GM19324 (cell line): ENCODE measurements at regions not wholly inside any gene's neighbourhood (a gene's known extent, or its start where the extent isn't known, plus 50 kb on each side); places are given as distances from the start of the nearest gene placed in this dataset.
"Not testable (repeated sequence)": the region's sequence is repeated elsewhere in the genome, so short reads cannot be mapped to it uniquely, and the experiment has no call there.

ENCODE experiments used
- ATAC-seq: cut with Tn5 transposase; IDR thresholded peaks from one replicate; pipeline ENCODE4 v1.9.1; 2021; ENCODE audit warnings: mild to moderate bottlenecking, moderate library complexity; ENCODE audit not compliant: unreplicated experiment, low FRiP score

DNA sequence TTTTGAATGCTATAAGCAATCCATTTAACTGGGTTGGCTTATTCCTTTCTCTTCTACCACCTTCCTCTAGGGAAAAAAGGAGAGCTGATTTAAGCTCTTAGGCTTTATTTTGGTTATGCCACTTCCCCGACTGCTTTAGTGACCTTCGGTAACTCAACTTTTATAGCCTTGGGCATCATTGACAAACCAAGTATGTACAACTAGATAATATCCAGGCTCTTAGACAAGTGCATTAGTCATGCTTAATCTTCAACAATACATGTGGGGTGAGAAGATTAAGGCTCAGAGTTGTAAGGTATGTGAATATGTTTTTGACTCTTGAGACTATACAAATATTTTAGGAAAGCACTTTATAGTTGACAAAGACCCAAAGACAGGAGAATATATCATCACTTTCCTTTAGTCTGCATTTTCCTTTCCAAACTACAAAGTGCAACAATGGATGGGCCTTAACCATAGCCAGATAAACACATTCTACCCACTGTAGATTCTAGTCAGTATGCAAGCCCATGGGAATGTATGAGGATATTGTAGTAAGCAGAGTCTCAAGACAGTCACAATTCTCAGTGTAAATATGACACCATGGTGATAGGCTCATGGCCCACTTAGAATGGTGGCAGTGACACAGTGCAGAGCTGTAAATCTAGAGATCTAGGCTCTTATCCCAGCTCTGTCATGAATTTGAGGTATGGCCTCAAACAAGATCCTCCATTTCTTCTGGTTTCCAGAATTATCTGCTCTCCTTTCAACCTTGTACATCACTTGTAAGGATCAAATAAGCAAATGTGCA is 1117.3 kb downstream of the SORCS3 start:
- ATAC-seq = no peak

- ATAC-seq = no peak
Observed at GRCh38 chr10:105757302-105757701, 1116.2 kb downstream of the SORCS3 start.

DNA sequence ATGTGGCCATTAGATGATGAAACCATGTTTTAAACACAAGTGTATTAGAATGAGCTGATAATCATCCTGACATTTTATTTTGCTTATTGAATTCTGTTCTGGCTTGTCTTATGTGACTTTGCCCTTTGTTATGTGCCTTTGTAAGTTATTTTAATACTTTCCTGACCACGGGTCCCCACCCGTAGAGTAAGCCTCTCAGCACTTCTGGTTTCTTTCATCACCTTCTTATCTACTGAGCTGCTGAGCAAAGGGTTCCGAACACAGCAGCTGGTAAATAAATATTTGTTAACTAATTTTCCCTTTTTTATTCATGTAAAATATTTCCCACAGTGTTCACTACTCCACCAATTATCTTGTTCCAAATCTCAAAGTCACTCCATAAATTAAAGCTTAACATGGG is 1115.3 kb downstream of the SORCS3 start:
- ATAC-seq = no peak

DNA sequence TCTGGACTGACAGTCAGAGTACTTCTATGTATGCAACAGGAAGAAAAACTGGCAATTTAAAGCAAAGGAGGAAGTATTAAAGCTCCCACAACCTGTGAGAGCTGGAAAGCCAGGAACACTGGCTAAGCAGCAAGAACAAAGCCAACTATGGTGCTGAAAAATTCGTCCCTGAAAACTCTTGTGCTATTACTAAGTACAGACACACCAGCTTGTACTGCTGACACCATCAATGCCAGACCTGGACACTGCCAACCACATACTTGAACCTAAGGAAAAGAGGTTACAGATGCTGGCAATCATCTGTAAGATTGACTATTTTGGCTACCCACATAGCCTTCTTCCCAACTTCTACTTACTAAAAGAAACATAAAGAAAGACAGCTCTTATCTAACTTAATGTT is 1110.6 kb downstream of the SORCS3 start:
- no peak for ATAC-seq

DNA sequence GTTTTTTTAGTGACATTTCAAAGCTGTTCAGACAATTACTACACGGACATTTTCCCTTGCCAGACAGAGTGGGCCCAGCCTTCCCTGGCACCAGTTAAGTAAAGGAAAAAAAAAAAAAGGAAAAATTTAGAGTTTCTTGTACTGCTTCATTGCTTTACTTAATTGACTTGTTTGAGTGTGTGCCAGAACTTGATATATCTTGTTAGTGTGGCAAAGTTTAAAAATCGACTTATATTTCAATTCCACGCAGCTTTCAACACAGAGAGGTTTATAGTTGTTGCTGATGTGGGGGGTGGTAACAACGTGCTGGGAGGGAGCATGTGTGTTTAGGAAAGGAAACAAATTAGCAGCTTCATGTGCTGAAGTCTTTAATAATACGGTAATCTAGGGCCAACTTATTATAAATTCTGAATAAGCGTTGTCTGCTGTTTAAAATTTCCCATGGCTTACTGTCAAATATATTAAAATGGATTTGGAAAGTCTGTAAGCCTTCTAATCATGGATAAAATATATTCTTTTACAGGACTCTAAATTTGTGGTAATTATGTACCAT is 1104.6 kb downstream of the SORCS3 start:
- no peak for ATAC-seq

- ATAC-seq = no peak
Observed at GRCh38 chr10:105743343-105744056, 1102.4 kb downstream of the SORCS3 start.

- no peak for ATAC-seq
Observed at GRCh38 chr10:105742923-105743322, 1101.8 kb downstream of the SORCS3 start.

GRCh38 chr10:105742184-105742583 is 1101.1 kb downstream of the SORCS3 start:
- no peak for ATAC-seq

- no peak for ATAC-seq
Observed at GRCh38 chr10:105734479-105734878, 1093.4 kb downstream of the SORCS3 start.

DNA sequence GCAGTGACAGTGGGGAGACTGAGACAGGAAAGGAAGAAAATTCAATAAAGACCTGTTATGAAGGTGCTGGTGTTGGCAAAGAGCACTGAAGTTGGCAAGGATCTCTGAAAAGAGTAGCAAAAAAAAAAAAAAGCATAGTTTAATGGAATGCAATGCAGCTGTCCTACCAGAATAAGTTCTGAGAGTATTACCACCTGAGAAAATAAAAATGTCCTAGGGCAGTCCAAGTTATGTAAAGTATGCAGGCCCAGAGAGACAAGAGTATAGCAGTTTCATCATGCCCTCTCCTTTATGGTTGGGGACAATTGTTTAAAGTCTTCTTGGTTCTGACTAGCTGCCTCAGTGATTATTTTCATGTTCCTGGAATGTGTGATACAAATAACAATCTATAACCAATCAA is 1092.8 kb downstream of the SORCS3 start:
- no peak for ATAC-seq

DNA sequence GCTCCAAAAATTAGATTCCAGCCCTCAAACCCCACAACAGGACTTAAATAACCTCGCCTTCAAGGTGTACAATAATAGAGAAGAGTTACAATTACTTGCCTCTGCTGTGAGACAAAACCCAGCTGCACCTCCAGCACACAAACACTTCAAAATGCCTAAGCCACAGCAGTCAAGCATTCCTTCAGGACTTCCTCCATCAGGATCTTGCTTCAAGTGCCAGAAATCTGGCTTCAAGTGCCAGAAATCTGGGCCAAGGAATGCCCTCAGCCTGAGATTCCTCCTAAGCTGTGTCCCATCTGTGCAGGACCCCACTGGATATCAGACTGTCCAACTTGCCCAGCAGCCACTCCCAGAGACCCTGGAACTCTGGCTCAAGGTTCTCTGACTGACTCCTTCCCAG is 1088.3 kb downstream of the SORCS3 start:
- ATAC-seq = no peak

- ATAC-seq = not testable (repeated sequence)
Observed at GRCh38 chr10:105727586-105727985, 1086.5 kb downstream of the SORCS3 start.

GRCh38 chr10:105727131-105727530 is 1086.0 kb downstream of the SORCS3 start:
- no peak for ATAC-seq

GRCh38 chr10:105726149-105726548 is 1085.1 kb downstream of the SORCS3 start:
- no peak for ATAC-seq

GRCh38 chr10:105725007-105725406 is 1083.9 kb downstream of the SORCS3 start:
- ATAC-seq = no peak

DNA sequence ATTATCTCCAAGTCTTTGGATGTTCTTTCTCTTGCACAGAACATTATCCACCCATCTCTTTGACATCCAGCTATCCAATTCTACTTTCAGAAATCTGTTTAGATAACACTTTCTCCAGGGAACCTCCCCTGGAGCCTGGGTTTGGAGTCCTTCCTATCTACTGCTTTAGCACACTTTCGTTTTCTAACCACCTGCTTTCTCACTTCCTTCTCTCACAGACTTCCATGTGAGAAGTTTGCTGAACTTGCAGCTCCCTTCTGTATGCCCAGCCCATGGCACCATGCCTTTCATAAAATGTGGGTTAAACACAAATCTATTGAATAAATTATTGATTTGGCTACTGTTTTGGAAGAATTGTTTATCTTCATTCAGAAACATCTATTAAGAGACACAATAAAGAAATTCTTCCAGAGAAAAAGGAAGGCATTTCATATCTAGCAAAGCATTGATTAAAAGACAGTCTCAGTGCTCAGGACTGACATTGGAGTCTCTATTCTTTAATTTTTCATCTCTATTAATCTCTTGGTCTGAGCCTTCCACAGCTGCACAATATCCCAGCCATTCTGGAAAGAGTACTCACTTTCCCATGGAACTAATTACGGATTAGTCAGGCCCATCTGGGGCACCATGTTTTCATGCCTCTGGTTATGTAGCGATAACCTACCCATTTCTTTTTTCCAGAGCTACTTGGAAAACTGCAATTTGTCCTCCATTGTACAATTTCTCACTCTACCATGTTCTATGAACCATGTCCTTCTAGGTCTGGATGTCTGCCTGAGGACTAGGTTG is 1077.3 kb downstream of the SORCS3 start:
- ATAC-seq = no peak

- ATAC-seq = no peak
Observed at GRCh38 chr10:105714728-105715127, 1073.6 kb downstream of the SORCS3 start.

GRCh38 chr10:105707603-105708002 is 1066.5 kb downstream of the SORCS3 start:
- no peak for ATAC-seq

- no peak for ATAC-seq
Observed at GRCh38 chr10:105706281-105707026, 1065.4 kb downstream of the SORCS3 start.

DNA sequence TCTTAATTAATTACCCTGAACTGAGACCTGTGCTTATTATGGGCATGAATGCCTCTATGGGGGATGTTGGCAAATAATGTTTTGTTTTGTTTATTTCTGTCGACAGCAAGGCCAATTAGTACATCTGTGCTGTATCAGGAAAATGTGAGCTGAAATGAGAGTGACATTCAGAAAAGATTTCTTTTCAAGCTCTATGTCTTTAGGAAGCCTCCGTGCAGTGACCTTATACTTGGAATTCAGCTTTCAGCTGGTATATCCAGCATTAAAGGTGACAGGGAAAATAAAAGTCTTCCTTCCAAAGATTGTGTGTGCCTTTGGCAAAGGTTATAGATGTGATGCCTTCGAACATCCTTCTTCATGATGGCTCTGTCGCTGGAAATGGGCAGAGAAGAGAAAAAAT is 1061.1 kb downstream of the SORCS3 start:
- no peak for ATAC-seq
